ENCODE measurements at regions not wholly inside any gene's neighbourhood (a gene's known extent, or its start where the extent isn't known, plus 50 kb on each side); places are given as distances from the start of the nearest gene placed in this dataset.

DNA sequence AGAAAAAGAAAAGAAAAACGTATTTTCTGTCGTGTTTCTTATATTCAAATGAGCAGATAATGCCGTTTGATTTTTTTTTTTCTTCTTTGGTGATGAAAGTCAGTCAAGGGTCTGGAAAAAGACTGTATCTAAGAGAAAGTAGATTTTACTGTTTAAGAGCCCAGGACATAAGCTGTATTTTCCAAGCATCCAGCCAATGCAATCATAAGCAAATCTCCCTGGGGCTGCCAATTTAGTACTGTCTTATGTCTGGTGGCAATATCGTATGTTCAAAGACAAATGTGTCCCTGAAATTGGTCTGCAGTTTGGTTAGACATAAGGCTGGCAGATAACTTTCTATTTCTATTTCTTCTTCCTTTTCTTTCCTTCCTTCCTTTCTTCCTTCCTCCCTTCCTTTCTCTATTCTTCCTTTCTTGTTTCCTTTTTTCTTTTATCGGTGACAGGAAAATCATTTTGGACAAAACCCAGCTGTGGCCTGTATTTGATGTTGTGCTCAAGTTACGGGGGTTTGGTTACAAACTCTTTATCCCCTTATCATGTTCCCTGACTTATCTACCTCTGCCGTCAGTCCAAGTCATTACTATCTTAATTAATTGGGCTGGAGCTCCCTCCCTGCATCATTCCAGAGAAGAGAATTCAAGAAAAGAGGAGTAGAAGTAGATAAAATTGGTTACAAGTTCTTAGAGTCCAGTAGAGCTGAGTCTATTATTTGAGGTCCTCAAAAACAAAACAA is 683.4 kb upstream of the FSHR start:
- H3K79me2 ChIP-seq (ENCODE audit: insufficient read depth, low read length): no peaks in the 10 kb centered on the region
- no peaks in the 10 kb centered on the region for H3K79me1 ChIP-seq (ENCODE audit: insufficient read depth, low read depth, low read length, poor library complexity, severe bottlenecking)
- no peak overlapping the region for H2BK5ac ChIP-seq (ENCODE audit: insufficient read length, low read length)
- no peaks in the 10 kb centered on the region for H4K20me1 ChIP-seq (ENCODE audit: control insufficient read depth, insufficient read depth, insufficient read length)
- no peak overlapping the region for H3K56ac ChIP-seq (ENCODE audit: insufficient read length, low read depth, low read length)
- H3K36me3 Mint-ChIP-seq (ENCODE audit: insufficient read depth in 1 of 3, low read depth in 3 of 3): no peaks in the 10 kb centered on the region
- no peak overlapping the region for H2AK5ac ChIP-seq (ENCODE audit: insufficient read length, low read length)
- no peak overlapping the region for H4K8ac ChIP-seq (replicated peaks; ENCODE audit: insufficient read length, low read depth, low read length)
- no peaks in the 10 kb centered on the region for H3K4me1 ChIP-seq (ENCODE audit: insufficient read depth, low read length)
- WGBS (ENCODE audit: extremely low coverage, insufficient read length, low lambda C conversion rate): no CpG with 5 or more reads among the region's 7 CpGs
- no peak overlapping the region for H2BK12ac ChIP-seq (ENCODE audit: insufficient read length, low read depth, low read length)
- H3K9ac ChIP-seq (ENCODE audit: extremely low read depth, insufficient read length, low read length): no peak overlapping the region
- no peak overlapping the region for H2AFZ ChIP-seq (ENCODE audit: low read length)
- H3K23ac ChIP-seq (ENCODE audit: insufficient read length, low read depth, low read length): no peak overlapping the region
- TF ChIP-seq, protein P1, sequence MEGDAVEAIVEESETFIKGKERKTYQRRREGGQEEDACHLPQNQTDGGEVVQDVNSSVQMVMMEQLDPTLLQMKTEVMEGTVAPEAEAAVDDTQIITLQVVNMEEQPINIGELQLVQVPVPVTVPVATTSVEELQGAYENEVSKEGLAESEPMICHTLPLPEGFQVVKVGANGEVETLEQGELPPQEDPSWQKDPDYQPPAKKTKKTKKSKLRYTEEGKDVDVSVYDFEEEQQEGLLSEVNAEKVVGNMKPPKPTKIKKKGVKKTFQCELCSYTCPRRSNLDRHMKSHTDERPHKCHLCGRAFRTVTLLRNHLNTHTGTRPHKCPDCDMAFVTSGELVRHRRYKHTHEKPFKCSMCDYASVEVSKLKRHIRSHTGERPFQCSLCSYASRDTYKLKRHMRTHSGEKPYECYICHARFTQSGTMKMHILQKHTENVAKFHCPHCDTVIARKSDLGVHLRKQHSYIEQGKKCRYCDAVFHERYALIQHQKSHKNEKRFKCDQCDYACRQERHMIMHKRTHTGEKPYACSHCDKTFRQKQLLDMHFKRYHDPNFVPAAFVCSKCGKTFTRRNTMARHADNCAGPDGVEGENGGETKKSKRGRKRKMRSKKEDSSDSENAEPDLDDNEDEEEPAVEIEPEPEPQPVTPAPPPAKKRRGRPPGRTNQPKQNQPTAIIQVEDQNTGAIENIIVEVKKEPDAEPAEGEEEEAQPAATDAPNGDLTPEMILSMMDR (conservative IDR thresholded peaks at IDR 0.05): no peak
- H2BK20ac ChIP-seq (ENCODE audit: low read depth, low read length, poor library complexity, severe bottlenecking): no peak overlapping the region
- H3K27ac ChIP-seq (ENCODE audit: insufficient read length, low read depth, low read length): no peak overlapping the region
- no peaks in the 10 kb centered on the region; a peak in 2 of 5 replicates for H3K9me3 Mint-ChIP-seq
- no peak overlapping the region for H3K4ac ChIP-seq (ENCODE audit: low read depth, low read length)
- no peak overlapping the region for H3K18ac ChIP-seq (ENCODE audit: insufficient read length, low read depth, low read length)
- H4K91ac ChIP-seq (ENCODE audit: insufficient read length, low read depth, low read length): no peak overlapping the region
- peaks cover 9 to 13% of the 10 kb centered on the region in 2 experiments for H3K4me1 Mint-ChIP-seq
- no peaks in the 10 kb centered on the region for H3K23me2 ChIP-seq (ENCODE audit: insufficient read length, low read depth, low read length, poor library complexity, severe bottlenecking)
- no peak overlapping the region for H3K4me2 ChIP-seq (ENCODE audit: insufficient read depth, insufficient read length, low read length)
- no peak overlapping the region for H3K4me3 Mint-ChIP-seq
- no peak overlapping the region for H2BK15ac ChIP-seq (ENCODE audit: low read depth, low read length)
- H3T11ph ChIP-seq (ENCODE audit: low read length): no peak overlapping the region
- no peak overlapping the region for H2BK120ac ChIP-seq (ENCODE audit: low read depth, low read length, poor library complexity, severe bottlenecking)
- no peak for DNase-seq
- no peak overlapping the region for H3K14ac ChIP-seq (ENCODE audit: insufficient read depth, low read length)
- H3K27me3 ChIP-seq (ENCODE audit: insufficient read depth, low read length): no peaks in the 10 kb centered on the region
- H3K27ac Mint-ChIP-seq: no peak overlapping the region
- no peaks in the 10 kb centered on the region for H3K27me3 Mint-ChIP-seq (ENCODE audit: low read depth)
- H3K9me3 ChIP-seq (ENCODE audit: control insufficient read depth, low read depth, low read length): no peaks in the 10 kb centered on the region
- H4K5ac ChIP-seq (ENCODE audit: insufficient read length, low read depth, low read length): no peak overlapping the region
